ENCODE measurements at regions not wholly inside any gene's neighbourhood (a gene's known extent, or its start where the extent isn't known, plus 50 kb on each side); places are given as distances from the start of the nearest gene placed in this dataset.

GRCh38 chr20:57895161-57895855, 185.5 kb upstream of the PMEPA1 start:
- WGBS, 5 donors, result 83 to 93% (median 89%) methylated on average over 9 of the region's 9 CpGs

GRCh38 chr20:57894522-57894921, 184.7 kb upstream of the PMEPA1 start:
- Histone ChIP-seq H3K4me1 (no peaks in the 10 kb centered on the region), H3K4me3 (no peak overlapping the region), H3K9me3 (no peaks in the 10 kb centered on the region), H3K27ac (no peak overlapping the region), H3K27me3 (replicated peaks in 1 of 7) (peaks cover 0 to 25% (median 0%) of the 10 kb centered on the region in 7 donors), H3K36me3 (no peaks in the 10 kb centered on the region)
- intact Hi-C loops (cut with DNase I; ENCODE audit: low total_unique reads), result no loop called here
- no peak for DNase-seq
- TF ChIP-seq POLR2A (IDR thresholded peaks at IDR 0.05), result no peak
- no peak for TF ChIP-seq CTCF (IDR thresholded peaks at IDR 0.05 in 8 of 11, conservative IDR thresholded peaks at IDR 0.05 in 3 of 11)
- TF ChIP-seq POLR2AphosphoS5 (IDR thresholded peaks at IDR 0.05), result no peak

More at GRCh38 chr20:57895161-57895855, 185.5 kb upstream of the PMEPA1 start:
- Histone ChIP-seq H3K36me3 (no peaks in the 10 kb centered on the region), H3K27me3 (replicated peaks in 1 of 7) (peaks cover 0 to 32% (median 0%) of the 10 kb centered on the region in 7 donors), H3K4me1 (no peaks in the 10 kb centered on the region), H3K9me3 (no peaks in the 10 kb centered on the region), H3K27ac (no peak overlapping the region), H3K4me3 (no peak overlapping the region)
- intact Hi-C loops (cut with DNase I; ENCODE audit: low total_unique reads), result no loop called here
- TF ChIP-seq CTCF (IDR thresholded peaks at IDR 0.05 in 8 of 11, conservative IDR thresholded peaks at IDR 0.05 in 3 of 11) (no peak), POLR2AphosphoS5 (IDR thresholded peaks at IDR 0.05) (no peak), POLR2A (IDR thresholded peaks at IDR 0.05) (no peak)
- DNase-seq, result peak; percentile 51

GRCh38 chr20:57894096-57894495, 184.3 kb upstream of the PMEPA1 start:
- H3K27me3 ChIP-seq (replicated peaks in 1 of 7), result peaks cover 0 to 21% (median 0%) of the 10 kb centered on the region in 7 donors
- no peak overlapping the region for H3K27ac ChIP-seq
- no peaks in the 10 kb centered on the region for H3K9me3 ChIP-seq
- peak; percentile 41 for DNase-seq
- intact Hi-C loops (cut with DNase I; ENCODE audit: low total_unique reads), result no loop called here
- no peak overlapping the region for H3K4me3 ChIP-seq
- TF ChIP-seq CTCF (IDR thresholded peaks at IDR 0.05 in 8 of 11, conservative IDR thresholded peaks at IDR 0.05 in 3 of 11) (no peak), POLR2AphosphoS5 (IDR thresholded peaks at IDR 0.05) (no peak), POLR2A (IDR thresholded peaks at IDR 0.05) (no peak)
- 86 to 94% (median 90%) methylated on average over 9 to 10 of the region's 10 CpGs for WGBS, 5 donors
- no peaks in the 10 kb centered on the region for H3K36me3 ChIP-seq
- H3K4me1 ChIP-seq, result no peaks in the 10 kb centered on the region

- 90 to 95% (median 92%) methylated on average over 12 to 16 of the region's 16 CpGs for WGBS, 5 donors
- intact Hi-C loops (cut with DNase I; ENCODE audit: low total_unique reads), result no loop called here
Observed at GRCh38 chr20:57893366-57893999, 183.7 kb upstream of the PMEPA1 start.

More at GRCh38 chr20:57893366-57893999, 183.7 kb upstream of the PMEPA1 start:
- TF ChIP-seq POLR2AphosphoS5 (IDR thresholded peaks at IDR 0.05) (no peak), CTCF (IDR thresholded peaks at IDR 0.05 in 8 of 11, conservative IDR thresholded peaks at IDR 0.05 in 3 of 11) (no peak), POLR2A (IDR thresholded peaks at IDR 0.05) (no peak)
- peak; percentile 44 for DNase-seq
- no peaks in the 10 kb centered on the region for H3K4me1 ChIP-seq
- no peaks in the 10 kb centered on the region for H3K9me3 ChIP-seq
- no peak overlapping the region for H3K4me3 ChIP-seq
- peaks cover 0 to 21% (median 0%) of the 10 kb centered on the region in 7 donors for H3K27me3 ChIP-seq (replicated peaks in 1 of 7)
- H3K27ac ChIP-seq, result no peak overlapping the region
- H3K36me3 ChIP-seq, result no peaks in the 10 kb centered on the region
